Coronary artery (tissue), 2 donors: ENCODE measurements at regions not wholly inside any gene's neighbourhood (a gene's known extent, or its start where the extent isn't known, plus 50 kb on each side); places are given as distances from the start of the nearest gene placed in this dataset.
A peak's percentile ranks its signal among the peaks of the same experiment; 100 is the strongest.

ENCODE experiments used
- DNase-seq: peaks from one replicate; pipeline ENCODE4 v3.0.0-alpha.2; 2017; ENCODE audit warnings: low spot score
- H3K27ac ChIP-seq, 2 donors: fragments of 200-600 bp; sonication (generic); one replicate each; pipeline ENCODE4 v1.5.1; 2016 to 2019
- H3K4me3 ChIP-seq: fragments of 200-600 bp; sonication (generic); 2 replicates; pipeline ENCODE4 v1.5.1; 2016; ENCODE audit warnings: mild to moderate bottlenecking, moderate library complexity
- CTCF ChIP-seq: fragments of 200-600 bp; sonication (generic); IDR thresholded peaks from one replicate; pipeline ENCODE4 v1.5.1; 2019; ENCODE audit warnings: antibody characterized with exemption

- Histone ChIP-seq H3K27ac (peak overlapping the region in 1 of 2 donors; percentile 20), H3K4me3 (no peak overlapping the region)
- TF ChIP-seq CTCF: no peak
- DNase-seq: no peak
Measured at GRCh38 chr1:228811712-228812305, 76.5 kb downstream of the RHOU start.

GRCh38 chr1:228812961-228813360 is 77.7 kb downstream of the RHOU start:
- no peak for DNase-seq
- Histone ChIP-seq H3K27ac (no peak overlapping the region), H3K4me3 (no peak overlapping the region)
- TF ChIP-seq CTCF: no peak

GRCh38 chr1:228814176-228814575 is 78.9 kb downstream of the RHOU start:
- TF ChIP-seq CTCF: no peak
- no peak overlapping the region for H3K27ac ChIP-seq
- no peak overlapping the region for H3K4me3 ChIP-seq
- DNase-seq: no peak

- Histone ChIP-seq H3K27ac (no peak overlapping the region), H3K4me3 (no peak overlapping the region)
- TF ChIP-seq CTCF: no peak
- DNase-seq: no peak
Measured at GRCh38 chr1:228818296-228818695, 83.0 kb downstream of the RHOU start.

GRCh38 chr1:228818928-228819630 is 83.8 kb downstream of the RHOU start:
- no peak for DNase-seq
- Histone ChIP-seq H3K27ac (no peak overlapping the region), H3K4me3 (no peak overlapping the region)
- TF ChIP-seq CTCF: no peak

GRCh38 chr1:228821252-228821651 is 86.0 kb downstream of the RHOU start:
- Histone ChIP-seq H3K4me3 (no peak overlapping the region), H3K27ac (no peak overlapping the region)
- DNase-seq: no peak
- TF ChIP-seq CTCF: no peak

GRCh38 chr1:228823200-228823599 is 87.9 kb downstream of the RHOU start:
- no peak for TF ChIP-seq CTCF
- no peak overlapping the region for H3K4me3 ChIP-seq
- H3K27ac ChIP-seq: no peak overlapping the region
- no peak for DNase-seq
